ENCODE measurements at regions not wholly inside any gene's neighbourhood (a gene's known extent, or its start where the extent isn't known, plus 50 kb on each side); places are given as distances from the start of the nearest gene placed in this dataset.

- TF ChIP-seq MXD4 (CRISPR knock-in tag; IDR thresholded peaks at IDR 0.05; ENCODE audit: borderline replicate concordance) (no peak), CREB1 (CRISPR knock-in tag; IDR thresholded peaks at IDR 0.05) (no peak), ZNF138 (CRISPR knock-in tag; conservative IDR thresholded peaks at IDR 0.05) (no peak), CBFB (CRISPR knock-in tag; IDR thresholded peaks at IDR 0.05; ENCODE audit: low read depth) (no peak), AFF4 (CRISPR knock-in tag; IDR thresholded peaks at IDR 0.05; ENCODE audit: borderline replicate concordance) (no peak), TP53 (CRISPR knock-in tag; IDR thresholded peaks at IDR 0.05) (no peak), SMAD3 (CRISPR knock-in tag; IDR thresholded peaks at IDR 0.05; ENCODE audit: borderline replicate concordance) (no peak), ZNF396 (CRISPR knock-in tag; IDR thresholded peaks at IDR 0.05; ENCODE audit: borderline replicate concordance) (no peak), E2F5 (CRISPR knock-in tag; IDR thresholded peaks at IDR 0.05) (no peak), SP1 (CRISPR knock-in tag; conservative IDR thresholded peaks at IDR 0.05) (no peak), TEAD4 (CRISPR knock-in tag; IDR thresholded peaks at IDR 0.05) (no peak), USF1 (CRISPR knock-in tag; IDR thresholded peaks at IDR 0.05) (no peak), ZNF416 (CRISPR knock-in tag; IDR thresholded peaks at IDR 0.05) (no peak), ATF6 (CRISPR knock-in tag; IDR thresholded peaks at IDR 0.05) (no peak), PRRX2 (CRISPR knock-in tag; IDR thresholded peaks at IDR 0.05) (no peak), TEAD1 (CRISPR knock-in tag; IDR thresholded peaks at IDR 0.05) (no peak)
- TF ChIP-seq, protein P1, sequence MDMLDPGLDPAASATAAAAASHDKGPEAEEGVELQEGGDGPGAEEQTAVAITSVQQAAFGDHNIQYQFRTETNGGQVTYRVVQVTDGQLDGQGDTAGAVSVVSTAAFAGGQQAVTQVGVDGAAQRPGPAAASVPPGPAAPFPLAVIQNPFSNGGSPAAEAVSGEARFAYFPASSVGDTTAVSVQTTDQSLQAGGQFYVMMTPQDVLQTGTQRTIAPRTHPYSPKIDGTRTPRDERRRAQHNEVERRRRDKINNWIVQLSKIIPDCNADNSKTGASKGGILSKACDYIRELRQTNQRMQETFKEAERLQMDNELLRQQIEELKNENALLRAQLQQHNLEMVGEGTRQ (CRISPR knock-in tag; IDR thresholded peaks at IDR 0.05), result no peak
- H3K4me1 Mint-ChIP-seq, result peaks cover 8% of the 10 kb centered on the region
- no peak for ATAC-seq
- H3K27ac Mint-ChIP-seq, result no peak overlapping the region
- ChIA-PET CTCF (interaction anchor here (3.2 to 5.0 kb wide), 2 partner anchors 15 to 75 kb away, joined by 62 to 65 read pairs; no protein-coding TSS in a partner anchor), POLR2A (no interaction called here)
- peaks cover 9% of the 10 kb centered on the region for H3K9me3 Mint-ChIP-seq
- 0 out of 2 replicates have a peak, but pooled peaks cover 3% of the 10 kb centered on the region for H3K36me3 Mint-ChIP-seq
- H3K4me3 Mint-ChIP-seq, result no peak overlapping the region
- no peak for DNase-seq (ENCODE audit: low spot score)
- H3K27me3 Mint-ChIP-seq (ENCODE audit: low read depth), result peaks cover 4% of the 10 kb centered on the region; the same call in 1 of the 2 replicates
Observed at GRCh38 chr3:127471142-127471541, 119.4 kb downstream of the TPRA1 start.

GRCh38 chr3:127469760-127470159, 120.8 kb downstream of the TPRA1 start:
- CTCF ChIA-PET, result interaction anchor here (5.0 kb wide), 1 partner anchor 14 kb away, joined by 62 read pairs; no protein-coding TSS in a partner anchor
- peaks cover 4% of the 10 kb centered on the region; the same call in 1 of the 2 replicates for H3K27me3 Mint-ChIP-seq (ENCODE audit: low read depth)
- DNase-seq (ENCODE audit: low spot score) (no peak), ATAC-seq (no peak)
- H3K9me3 Mint-ChIP-seq, result peaks cover 9% of the 10 kb centered on the region
- H3K36me3 Mint-ChIP-seq, result 0 out of 2 replicates have a peak, but pooled peaks cover 3% of the 10 kb centered on the region
- peaks cover 8% of the 10 kb centered on the region for H3K4me1 Mint-ChIP-seq
- POLR2A ChIA-PET, result no interaction called here
- H3K4me3 Mint-ChIP-seq, result no peak overlapping the region
- H3K27ac Mint-ChIP-seq, result no peak overlapping the region
- TF ChIP-seq NR1H2 (CRISPR knock-in tag; IDR thresholded peaks at IDR 0.05) (no peak), ETV6 (CRISPR knock-in tag; IDR thresholded peaks at IDR 0.05) (no peak), KAT7 (CRISPR knock-in tag; IDR thresholded peaks at IDR 0.05; ENCODE audit: borderline replicate concordance) (no peak), CREM (CRISPR knock-in tag; IDR thresholded peaks at IDR 0.05) (no peak)
- TF ChIP-seq, protein P2, sequence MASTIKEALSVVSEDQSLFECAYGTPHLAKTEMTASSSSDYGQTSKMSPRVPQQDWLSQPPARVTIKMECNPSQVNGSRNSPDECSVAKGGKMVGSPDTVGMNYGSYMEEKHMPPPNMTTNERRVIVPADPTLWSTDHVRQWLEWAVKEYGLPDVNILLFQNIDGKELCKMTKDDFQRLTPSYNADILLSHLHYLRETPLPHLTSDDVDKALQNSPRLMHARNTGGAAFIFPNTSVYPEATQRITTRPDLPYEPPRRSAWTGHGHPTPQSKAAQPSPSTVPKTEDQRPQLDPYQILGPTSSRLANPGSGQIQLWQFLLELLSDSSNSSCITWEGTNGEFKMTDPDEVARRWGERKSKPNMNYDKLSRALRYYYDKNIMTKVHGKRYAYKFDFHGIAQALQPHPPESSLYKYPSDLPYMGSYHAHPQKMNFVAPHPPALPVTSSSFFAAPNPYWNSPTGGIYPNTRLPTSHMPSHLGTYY (CRISPR knock-in tag; IDR thresholded peaks at IDR 0.05), result no peak
- TF ChIP-seq, protein P1 (CRISPR knock-in tag; IDR thresholded peaks at IDR 0.05), result no peak
- TF ChIP-seq, protein P3, sequence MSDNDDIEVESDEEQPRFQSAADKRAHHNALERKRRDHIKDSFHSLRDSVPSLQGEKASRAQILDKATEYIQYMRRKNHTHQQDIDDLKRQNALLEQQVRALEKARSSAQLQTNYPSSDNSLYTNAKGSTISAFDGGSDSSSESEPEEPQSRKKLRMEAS (CRISPR knock-in tag; IDR thresholded peaks at IDR 0.05), result no peak

Measured in WTC11 (cell line).